ENCODE measurements at regions not wholly inside any gene's neighbourhood (a gene's known extent, or its start where the extent isn't known, plus 50 kb on each side); places are given as distances from the start of the nearest gene placed in this dataset.
A peak's percentile ranks its signal among the peaks of the same experiment; 100 is the strongest.

DNA sequence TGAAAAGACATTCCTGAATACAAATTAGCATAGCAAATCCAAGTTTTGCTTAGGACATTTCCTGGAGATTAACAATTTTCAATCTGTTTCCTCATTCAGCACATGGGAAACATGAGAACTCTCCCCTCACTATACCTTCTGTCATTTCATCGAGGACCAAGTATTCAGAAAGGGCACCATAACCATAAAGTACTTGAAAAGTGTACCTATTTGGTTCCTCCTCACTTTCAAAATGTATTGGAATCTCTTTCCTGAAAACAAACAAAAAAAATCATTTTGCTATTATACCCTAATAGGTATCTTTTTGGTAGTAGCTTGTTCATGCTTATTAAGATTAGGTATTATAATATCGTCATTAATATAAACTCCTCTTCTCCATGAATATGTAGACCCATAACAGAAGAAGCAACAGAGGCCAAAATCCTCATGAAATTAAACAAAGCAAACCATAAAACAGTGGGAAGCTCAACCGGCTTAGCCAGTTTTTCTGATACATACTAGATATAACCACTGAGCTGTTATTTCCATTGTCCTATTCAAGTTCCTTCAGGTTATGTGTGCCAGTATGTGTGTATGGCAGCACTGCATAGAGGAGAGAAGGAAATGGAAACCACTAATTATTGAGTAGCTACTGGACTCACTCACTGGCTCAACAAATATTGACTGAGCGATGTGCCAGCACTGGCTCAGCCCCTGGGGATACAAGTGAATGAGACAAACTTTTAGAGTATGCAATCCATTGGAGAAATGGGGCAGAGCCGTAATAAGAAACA lies 274.0 kb downstream of the MAFB start:
- TF ChIP-seq, protein P1, sequence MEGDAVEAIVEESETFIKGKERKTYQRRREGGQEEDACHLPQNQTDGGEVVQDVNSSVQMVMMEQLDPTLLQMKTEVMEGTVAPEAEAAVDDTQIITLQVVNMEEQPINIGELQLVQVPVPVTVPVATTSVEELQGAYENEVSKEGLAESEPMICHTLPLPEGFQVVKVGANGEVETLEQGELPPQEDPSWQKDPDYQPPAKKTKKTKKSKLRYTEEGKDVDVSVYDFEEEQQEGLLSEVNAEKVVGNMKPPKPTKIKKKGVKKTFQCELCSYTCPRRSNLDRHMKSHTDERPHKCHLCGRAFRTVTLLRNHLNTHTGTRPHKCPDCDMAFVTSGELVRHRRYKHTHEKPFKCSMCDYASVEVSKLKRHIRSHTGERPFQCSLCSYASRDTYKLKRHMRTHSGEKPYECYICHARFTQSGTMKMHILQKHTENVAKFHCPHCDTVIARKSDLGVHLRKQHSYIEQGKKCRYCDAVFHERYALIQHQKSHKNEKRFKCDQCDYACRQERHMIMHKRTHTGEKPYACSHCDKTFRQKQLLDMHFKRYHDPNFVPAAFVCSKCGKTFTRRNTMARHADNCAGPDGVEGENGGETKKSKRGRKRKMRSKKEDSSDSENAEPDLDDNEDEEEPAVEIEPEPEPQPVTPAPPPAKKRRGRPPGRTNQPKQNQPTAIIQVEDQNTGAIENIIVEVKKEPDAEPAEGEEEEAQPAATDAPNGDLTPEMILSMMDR (IDR thresholded peaks at IDR 0.05; ENCODE audit: control insufficient read depth, extremely low read depth, insufficient read depth): no peak
- peak overlapping the region; percentile 15; the same call in 1 of the 2 replicates for H3K4me3 ChIP-seq (ENCODE audit: low read depth, low read length)
- peak; percentile 99 for DNase-seq (ENCODE audit: low read depth)

DNA sequence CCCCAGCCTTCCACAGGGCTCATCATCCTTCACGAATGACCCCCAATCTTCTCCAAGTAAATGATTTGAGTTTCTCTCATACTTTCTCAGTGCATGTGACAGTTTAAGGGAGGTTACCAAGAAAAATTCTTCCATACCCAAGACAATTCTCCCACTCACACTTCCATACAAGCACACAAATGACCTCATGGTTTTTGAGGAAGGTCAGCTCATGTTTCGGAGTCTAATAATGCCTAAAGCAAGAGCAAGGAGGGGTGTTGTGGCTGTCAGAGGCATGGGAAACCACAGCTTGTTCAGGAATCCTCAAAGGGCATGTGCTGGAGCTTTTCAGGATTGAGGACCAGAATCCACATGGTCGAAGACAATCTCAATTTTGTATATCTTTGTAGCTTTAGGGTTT lies 279.0 kb downstream of the MAFB start:
- no peak for DNase-seq (ENCODE audit: low read depth)
- TF ChIP-seq, protein P1 (IDR thresholded peaks at IDR 0.05; ENCODE audit: control insufficient read depth, extremely low read depth, insufficient read depth): no peak
- H3K4me3 ChIP-seq (ENCODE audit: low read depth, low read length): no peak overlapping the region

DNA sequence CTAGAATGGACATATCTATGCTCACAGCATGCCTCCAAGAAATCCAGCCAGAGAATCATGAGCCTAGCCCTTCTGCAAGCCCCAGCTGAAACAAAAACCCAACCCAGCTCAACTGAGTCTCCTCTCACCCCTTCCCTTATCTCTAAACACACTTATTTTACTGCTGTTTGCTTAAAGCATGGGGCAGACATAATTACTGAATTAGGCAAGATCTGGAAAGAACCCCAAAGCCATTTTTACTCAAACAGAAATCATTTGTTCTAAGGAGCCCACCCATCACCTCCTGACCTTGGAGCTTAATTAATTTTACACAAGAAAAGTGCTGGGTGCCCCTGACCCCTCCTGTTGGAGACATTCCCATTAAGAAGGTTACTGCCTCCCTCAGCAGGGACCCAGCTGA lies 291.6 kb downstream of the MAFB start:
- H3K4me3 ChIP-seq (ENCODE audit: low read depth, low read length): no peak overlapping the region
- TF ChIP-seq, protein P1 (IDR thresholded peaks at IDR 0.05; ENCODE audit: control insufficient read depth, extremely low read depth, insufficient read depth): no peak
- DNase-seq (ENCODE audit: low read depth): no peak

DNA sequence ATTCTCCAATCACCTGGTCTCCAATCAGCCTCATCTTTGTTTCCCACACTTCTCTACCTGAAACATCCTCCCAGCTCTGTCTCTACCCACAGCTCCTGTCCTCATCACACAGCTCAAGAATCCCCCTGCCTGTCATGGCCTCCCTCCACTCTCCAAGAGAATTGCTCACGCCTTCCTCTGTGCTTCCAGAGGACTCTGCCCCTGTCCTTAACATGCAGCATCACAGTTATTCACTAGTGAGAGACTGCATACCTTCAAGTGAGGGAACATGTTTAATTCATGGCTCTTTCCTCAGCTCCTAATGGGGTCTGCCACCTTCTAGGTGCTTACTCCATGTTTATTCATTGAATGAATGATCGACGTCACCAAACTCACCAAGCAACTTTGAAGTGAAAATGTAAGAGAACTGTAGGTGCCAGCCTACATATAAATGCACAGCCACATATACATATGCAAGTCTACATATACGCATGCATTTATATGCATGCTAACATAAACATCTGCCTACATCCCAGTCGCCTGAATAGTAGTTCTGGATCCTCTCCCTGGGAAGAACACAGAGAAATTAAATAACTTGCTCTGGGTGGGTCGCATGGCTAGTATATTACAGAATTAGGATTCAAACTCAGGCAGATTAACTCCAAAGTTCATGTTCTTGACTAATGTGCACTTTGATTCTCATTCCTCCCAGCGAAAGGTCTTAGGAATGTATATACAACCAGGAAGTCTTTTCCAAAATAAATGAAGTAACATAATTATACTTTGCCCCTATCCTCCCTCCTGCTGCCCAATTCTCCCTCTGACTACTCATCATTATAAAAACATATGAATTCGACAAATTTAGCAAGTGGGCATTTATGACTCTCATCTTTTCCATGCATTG lies 295.6 kb downstream of the MAFB start:
- no peak for DNase-seq (ENCODE audit: low read depth)
- TF ChIP-seq, protein P1 (IDR thresholded peaks at IDR 0.05; ENCODE audit: control insufficient read depth, extremely low read depth, insufficient read depth): no peak
- H3K4me3 ChIP-seq (ENCODE audit: low read depth, low read length): no peak overlapping the region

DNA sequence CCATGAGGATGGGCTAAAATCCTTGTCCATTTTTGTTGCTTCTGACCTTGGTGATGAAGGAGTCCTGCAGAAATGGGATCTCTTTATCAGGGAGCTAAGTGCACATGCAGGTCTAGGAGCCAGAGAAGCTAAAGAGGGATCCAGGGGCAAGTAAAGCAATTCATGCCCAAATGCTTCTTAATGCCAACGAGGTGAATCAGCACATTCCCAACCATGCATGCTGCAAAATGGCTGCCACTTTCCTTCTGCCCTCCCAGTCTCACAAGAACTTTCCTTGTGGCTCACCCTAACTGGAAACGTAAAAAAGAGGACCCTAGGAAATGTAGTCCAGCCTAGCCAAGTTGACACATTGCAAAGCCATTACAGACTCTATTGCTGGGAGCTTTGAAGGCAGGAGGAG lies 298.4 kb downstream of the MAFB start:
- no peak for DNase-seq (ENCODE audit: low read depth)
- no peak overlapping the region for H3K4me3 ChIP-seq (ENCODE audit: low read depth, low read length)
- TF ChIP-seq, protein P1 (IDR thresholded peaks at IDR 0.05; ENCODE audit: control insufficient read depth, extremely low read depth, insufficient read depth): no peak

DNA sequence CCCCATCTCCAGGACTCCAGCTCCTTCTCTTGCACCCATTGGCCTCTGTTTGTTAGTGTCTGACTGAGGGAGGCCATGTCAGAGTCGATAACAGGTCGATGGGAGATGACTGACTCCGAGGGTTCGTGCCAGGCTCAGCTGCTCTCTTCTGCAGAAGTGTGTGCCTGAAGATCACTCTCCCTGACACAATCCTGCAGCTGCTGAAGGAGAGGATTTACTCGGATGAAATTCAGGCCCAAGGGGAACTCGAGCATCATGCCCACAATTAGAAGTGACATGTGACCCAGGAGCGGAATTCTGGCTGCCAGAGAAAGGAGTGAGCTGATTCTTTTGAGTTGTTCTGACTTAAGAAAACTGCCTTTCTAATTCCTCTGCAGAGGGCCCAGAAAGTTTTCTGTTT lies 318.2 kb downstream of the MAFB start:
- TF ChIP-seq, protein P1 (IDR thresholded peaks at IDR 0.05; ENCODE audit: control insufficient read depth, extremely low read depth, insufficient read depth): no peak
- no peak overlapping the region for H3K4me3 ChIP-seq (ENCODE audit: low read depth, low read length)
- no peak for DNase-seq (ENCODE audit: low read depth)
